Activated naive CD4-positive, alpha-beta T cell treated with anti-CD3 and anti-CD28 coated beads, Interleukin-2, amount 10 ng/mL, durations not matched to agents 7 days and 5 days (primary cell): ENCODE measurements at regions not wholly inside any gene's neighbourhood (a gene's known extent, or its start where the extent isn't known, plus 50 kb on each side); places are given as distances from the start of the nearest gene placed in this dataset.
"Not testable (repeated sequence)": the region's sequence is repeated elsewhere in the genome, so short reads cannot be mapped to it uniquely, and the experiment has no call there.

Experiments used
- CTCF ChIA-PET: fragments of 350-600 bp; sonication (Branson Sonifier 250); formaldehyde crosslinking; loops from one replicate; lab custom pipeline; 2021; ENCODE audit warnings: antibody characterized with exemption; lab: Charles Lee
- DNase-seq: peaks from one replicate; pipeline ENCODE4 v3.0.0-alpha.2; 2020
- H3K27ac Mint-ChIP-seq: one replicate; pipeline ENCODE4 v1.8.0; 2021; ENCODE audit warnings: mild to moderate bottlenecking, moderate library complexity, mixed read lengths
- H3K27me3 Mint-ChIP-seq: one replicate; pipeline ENCODE4 v1.8.0; 2021; ENCODE audit warnings: mild to moderate bottlenecking, mixed read lengths
- H3K36me3 Mint-ChIP-seq: one replicate; pipeline ENCODE4 v1.8.0; 2021; ENCODE audit warnings: mixed read lengths
- H3K4me1 Mint-ChIP-seq: one replicate; pipeline ENCODE4 v1.8.0; 2021; ENCODE audit warnings: mixed read lengths
- H3K4me3 Mint-ChIP-seq: one replicate; pipeline ENCODE4 v1.8.0; 2021; ENCODE audit warnings: mild to moderate bottlenecking, moderate library complexity, mixed read lengths
- H3K9me3 Mint-ChIP-seq: one replicate; pipeline ENCODE4 v1.8.0; 2021; ENCODE audit warnings: mixed read lengths

GRCh38 chrX:21171181-21171580 lies 203.0 kb upstream of the CNKSR2 start:
- CTCF ChIA-PET = no interaction called here
- no peaks in the 10 kb centered on the region for H3K36me3 Mint-ChIP-seq
- H3K4me3 Mint-ChIP-seq = no peak overlapping the region
- DNase-seq = no peak
- H3K27me3 Mint-ChIP-seq = no peaks in the 10 kb centered on the region
- H3K27ac Mint-ChIP-seq = no peak overlapping the region
- no peaks in the 10 kb centered on the region for H3K4me1 Mint-ChIP-seq
- H3K9me3 Mint-ChIP-seq = no peaks in the 10 kb centered on the region

GRCh38 chrX:21174439-21174838 lies 199.8 kb upstream of the CNKSR2 start:
- no peaks in the 10 kb centered on the region for H3K27me3 Mint-ChIP-seq
- no peaks in the 10 kb centered on the region for H3K4me1 Mint-ChIP-seq
- H3K36me3 Mint-ChIP-seq = no peaks in the 10 kb centered on the region
- no peaks in the 10 kb centered on the region for H3K9me3 Mint-ChIP-seq
- H3K4me3 Mint-ChIP-seq = no peak overlapping the region
- no peak overlapping the region for H3K27ac Mint-ChIP-seq
- CTCF ChIA-PET = no interaction called here
- DNase-seq = no peak

GRCh38 chrX:21176921-21177571 lies 197.2 kb upstream of the CNKSR2 start:
- H3K9me3 Mint-ChIP-seq = no peaks in the 10 kb centered on the region
- CTCF ChIA-PET = no interaction called here
- no peak overlapping the region for H3K4me3 Mint-ChIP-seq
- no peak for DNase-seq
- no peaks in the 10 kb centered on the region for H3K36me3 Mint-ChIP-seq
- H3K27me3 Mint-ChIP-seq = no peaks in the 10 kb centered on the region
- H3K27ac Mint-ChIP-seq = no peak overlapping the region
- no peaks in the 10 kb centered on the region for H3K4me1 Mint-ChIP-seq

- H3K4me1 Mint-ChIP-seq = no peaks in the 10 kb centered on the region
- H3K9me3 Mint-ChIP-seq = no peaks in the 10 kb centered on the region
- no peak overlapping the region for H3K4me3 Mint-ChIP-seq
- no peak overlapping the region for H3K27ac Mint-ChIP-seq
- CTCF ChIA-PET = no interaction called here
- no peak for DNase-seq
- H3K27me3 Mint-ChIP-seq = no peaks in the 10 kb centered on the region
- no peaks in the 10 kb centered on the region for H3K36me3 Mint-ChIP-seq
Observed at GRCh38 chrX:21181232-21181853, 192.9 kb upstream of the CNKSR2 start.

GRCh38 chrX:21193196-21193595 lies 181.0 kb upstream of the CNKSR2 start:
- CTCF ChIA-PET = no interaction called here
- Mint-ChIP-seq H3K27me3 (no peaks in the 10 kb centered on the region), H3K27ac (no peak overlapping the region), H3K36me3 (no peaks in the 10 kb centered on the region), H3K9me3 (no peaks in the 10 kb centered on the region), H3K4me1 (no peaks in the 10 kb centered on the region), H3K4me3 (no peak overlapping the region)
- no peak for DNase-seq

- H3K27me3 Mint-ChIP-seq = no peaks in the 10 kb centered on the region
- no peaks in the 10 kb centered on the region for H3K36me3 Mint-ChIP-seq
- DNase-seq = no peak
- H3K4me1 Mint-ChIP-seq = no peaks in the 10 kb centered on the region
- no peak overlapping the region for H3K27ac Mint-ChIP-seq
- no peak overlapping the region for H3K4me3 Mint-ChIP-seq
- CTCF ChIA-PET = no interaction called here
- H3K9me3 Mint-ChIP-seq = no peaks in the 10 kb centered on the region
Observed at GRCh38 chrX:21194526-21194925, 179.7 kb upstream of the CNKSR2 start.

- DNase-seq = no peak
- Mint-ChIP-seq H3K27ac (no peak overlapping the region), H3K4me3 (no peak overlapping the region), H3K9me3 (no peaks in the 10 kb centered on the region), H3K27me3 (no peaks in the 10 kb centered on the region), H3K4me1 (no peaks in the 10 kb centered on the region), H3K36me3 (no peaks in the 10 kb centered on the region)
- CTCF ChIA-PET = no interaction called here
Observed at GRCh38 chrX:21207080-21207479, 167.1 kb upstream of the CNKSR2 start.

GRCh38 chrX:21219208-21219607 lies 155.0 kb upstream of the CNKSR2 start:
- CTCF ChIA-PET, DNase-seq, H3K9me3 Mint-ChIP-seq, H3K4me3 Mint-ChIP-seq, H3K27me3 Mint-ChIP-seq, H3K36me3 Mint-ChIP-seq, H3K27ac Mint-ChIP-seq, H3K4me1 Mint-ChIP-seq: not testable (repeated sequence)

GRCh38 chrX:21225643-21226042 lies 148.6 kb upstream of the CNKSR2 start:
- DNase-seq = no peak
- H3K4me1 Mint-ChIP-seq = no peaks in the 10 kb centered on the region
- peaks cover 4% of the 10 kb centered on the region for H3K9me3 Mint-ChIP-seq
- no peaks in the 10 kb centered on the region for H3K36me3 Mint-ChIP-seq
- CTCF ChIA-PET = no interaction called here
- H3K27me3 Mint-ChIP-seq = no peaks in the 10 kb centered on the region
- H3K4me3 Mint-ChIP-seq = no peak overlapping the region
- H3K27ac Mint-ChIP-seq = no peak overlapping the region

GRCh38 chrX:21228974-21229373 lies 145.2 kb upstream of the CNKSR2 start:
- H3K4me3 Mint-ChIP-seq, CTCF ChIA-PET: not testable (repeated sequence)

GRCh38 chrX:21255032-21255618 lies 119.1 kb upstream of the CNKSR2 start:
- no peaks in the 10 kb centered on the region for H3K27me3 Mint-ChIP-seq
- no peaks in the 10 kb centered on the region for H3K4me1 Mint-ChIP-seq
- no peaks in the 10 kb centered on the region for H3K9me3 Mint-ChIP-seq
- H3K36me3 Mint-ChIP-seq = no peaks in the 10 kb centered on the region
- CTCF ChIA-PET = no interaction called here
- H3K4me3 Mint-ChIP-seq = no peak overlapping the region
- DNase-seq = no peak
- no peak overlapping the region for H3K27ac Mint-ChIP-seq

More at GRCh38 chrX:21228974-21229373, 145.2 kb upstream of the CNKSR2 start:
- H3K27ac Mint-ChIP-seq, H3K36me3 Mint-ChIP-seq, H3K9me3 Mint-ChIP-seq, H3K27me3 Mint-ChIP-seq, H3K4me1 Mint-ChIP-seq, DNase-seq: not testable (repeated sequence)

GRCh38 chrX:21266949-21267348 lies 107.3 kb upstream of the CNKSR2 start:
- H3K36me3 Mint-ChIP-seq = no peaks in the 10 kb centered on the region
- H3K27me3 Mint-ChIP-seq = no peaks in the 10 kb centered on the region
- H3K27ac Mint-ChIP-seq = no peak overlapping the region
- H3K4me1 Mint-ChIP-seq = no peaks in the 10 kb centered on the region
- H3K9me3 Mint-ChIP-seq = no peaks in the 10 kb centered on the region
- no peak for DNase-seq
- CTCF ChIA-PET = no interaction called here
- no peak overlapping the region for H3K4me3 Mint-ChIP-seq

GRCh38 chrX:21276736-21277433 lies 97.3 kb upstream of the CNKSR2 start:
- Mint-ChIP-seq H3K9me3 (no peaks in the 10 kb centered on the region), H3K27me3 (no peaks in the 10 kb centered on the region), H3K4me1 (no peaks in the 10 kb centered on the region), H3K27ac (no peak overlapping the region), H3K36me3 (no peaks in the 10 kb centered on the region), H3K4me3 (no peak overlapping the region)
- no peak for DNase-seq
- CTCF ChIA-PET = no interaction called here

GRCh38 chrX:21289232-21289631 lies 85.0 kb upstream of the CNKSR2 start:
- no peak for DNase-seq
- no peaks in the 10 kb centered on the region for H3K9me3 Mint-ChIP-seq
- no peaks in the 10 kb centered on the region for H3K4me1 Mint-ChIP-seq
- H3K27me3 Mint-ChIP-seq = no peaks in the 10 kb centered on the region
- CTCF ChIA-PET = no interaction called here
- no peak overlapping the region for H3K4me3 Mint-ChIP-seq
- H3K36me3 Mint-ChIP-seq = no peaks in the 10 kb centered on the region
- H3K27ac Mint-ChIP-seq = no peak overlapping the region
